EH (cell line): ENCODE measurements at regions not wholly inside any gene's neighbourhood (a gene's known extent, or its start where the extent isn't known, plus 50 kb on each side); places are given as distances from the start of the nearest gene placed in this dataset.

Experiments used
- DNase-seq: peaks from one replicate; pipeline ENCODE4 v3.0.0-alpha.2; 2015; ENCODE audit warnings: low read depth

DNA sequence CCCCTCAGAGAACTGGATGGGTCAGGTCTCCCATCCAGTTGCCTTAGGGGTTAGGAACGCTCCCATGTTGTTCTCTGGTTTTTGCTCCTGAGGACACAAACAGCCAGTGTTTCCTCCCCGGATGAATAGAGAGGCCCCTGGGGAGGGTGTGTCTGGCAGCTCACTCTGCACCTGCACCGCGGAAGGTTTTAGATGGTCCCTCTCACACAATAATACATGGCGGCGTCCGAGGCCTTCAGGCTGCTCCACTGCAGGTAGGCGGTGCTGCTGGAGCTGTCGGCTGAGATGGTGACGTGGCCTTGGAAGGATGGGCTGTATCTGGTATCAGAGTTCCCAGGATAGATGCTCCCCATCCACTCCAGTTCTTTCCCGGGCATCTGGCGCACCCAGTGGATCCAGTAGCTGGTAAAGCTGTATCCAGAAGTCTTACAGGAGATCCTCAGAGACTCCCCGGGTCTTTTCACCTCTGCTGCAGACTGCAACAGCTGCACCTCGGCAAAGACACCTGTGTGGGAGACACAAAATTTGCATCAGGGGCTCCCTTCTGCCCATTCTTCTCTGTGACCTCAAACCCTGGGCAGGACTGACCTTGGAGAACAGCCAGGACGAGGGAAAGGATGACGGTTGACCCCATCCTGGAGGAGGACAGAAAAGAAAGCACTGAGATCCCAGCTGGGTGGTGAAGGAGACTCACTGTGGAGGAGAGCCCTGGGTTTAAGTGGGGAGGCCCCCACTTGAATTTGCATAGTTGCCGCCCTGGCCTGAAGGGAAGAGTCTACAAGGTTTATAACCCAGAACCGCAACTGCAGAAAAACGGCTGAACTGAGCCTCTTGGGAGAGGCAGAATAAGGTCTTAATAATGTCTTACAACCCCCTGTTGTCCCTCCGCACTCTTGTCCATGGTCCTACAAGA, 1324.8 kb downstream of the TMEM121 start:
- no peak for DNase-seq

GRCh38 chr14:106872611-106873446, 1346.4 kb downstream of the TMEM121 start:
- no peak for DNase-seq

- no peak for DNase-seq
Observed at GRCh38 chr14:106874350-106874749, 1348.0 kb downstream of the TMEM121 start.

DNA sequence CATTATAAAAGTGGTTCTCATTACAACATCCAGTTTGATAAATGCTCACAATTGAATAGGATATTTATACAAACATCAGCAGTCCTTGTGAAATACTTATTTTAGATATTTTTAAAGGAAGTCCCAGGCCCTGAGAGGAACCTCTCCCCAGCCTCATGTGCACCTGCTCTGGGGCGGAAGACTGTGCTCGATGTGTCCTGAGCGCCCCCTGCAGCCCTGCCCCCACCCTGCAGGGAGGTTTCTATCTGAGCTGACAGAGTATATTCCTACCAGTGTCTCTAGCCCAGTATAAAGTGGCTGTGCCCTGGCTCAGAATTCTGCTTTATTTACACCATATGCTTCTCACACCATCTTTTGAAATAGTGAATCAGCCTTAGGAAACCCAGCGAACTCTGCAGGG, 1349.1 kb downstream of the TMEM121 start:
- DNase-seq, result no peak

- no peak for DNase-seq
Observed at GRCh38 chr14:106876711-106877110, 1350.3 kb downstream of the TMEM121 start.

GRCh38 chr14:106877517-106877916, 1351.1 kb downstream of the TMEM121 start:
- no peak for DNase-seq

GRCh38 chr14:106879241-106879640, 1352.9 kb downstream of the TMEM121 start:
- no peak for DNase-seq

DNA sequence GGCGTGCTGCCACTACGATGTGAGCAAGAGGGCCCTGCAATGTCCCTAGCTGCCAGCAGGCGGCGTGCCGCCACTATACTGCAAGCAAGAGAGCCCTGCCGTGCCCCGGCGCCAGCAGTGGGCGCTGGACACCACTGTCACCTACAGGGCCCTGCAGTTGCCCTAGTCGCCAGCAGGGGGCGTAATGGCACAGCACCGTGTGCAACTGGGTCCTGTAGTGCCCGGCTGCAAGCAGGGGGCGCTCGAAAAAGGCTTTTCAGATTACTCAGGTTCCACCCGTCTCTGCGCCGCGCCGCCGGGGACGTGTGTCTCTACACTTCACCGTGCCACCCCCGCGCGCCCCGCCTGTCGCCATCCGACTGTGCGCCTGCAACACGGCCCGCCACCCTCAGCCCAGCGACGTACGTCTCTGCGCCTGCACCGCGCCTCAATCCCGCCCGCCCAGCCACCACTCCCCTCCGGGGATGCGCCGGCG, 1356.9 kb downstream of the TMEM121 start:
- DNase-seq, result no peak
